PFSK-1 (cell line): ENCODE measurements at regions not wholly inside any gene's neighbourhood (a gene's known extent, or its start where the extent isn't known, plus 50 kb on each side); places are given as distances from the start of the nearest gene placed in this dataset.

Experiments used
- FOXP2 ChIP-seq: optimal IDR thresholded peaks from 2 replicates; pipeline ENCODE3; 2011; ENCODE audit warnings: borderline replicate concordance, control low read depth, inconsistent platforms; ENCODE audit not compliant: insufficient read depth; ENCODE audit errors: extremely low read length, extremely low read depth
- POLR2AphosphoS5 ChIP-seq: IDR thresholded peaks from 2 replicates; pipeline ENCODE4 v1.6.1; 2012; ENCODE audit warnings: low read depth, mild to moderate bottlenecking, control low read depth, low read length, moderate library complexity
- SIN3A ChIP-seq: IDR thresholded peaks from 2 replicates; pipeline ENCODE4 v1.6.1; 2012; ENCODE audit warnings: mild to moderate bottlenecking, low read length, moderate library complexity, borderline replicate concordance; ENCODE audit not compliant: insufficient read depth
- TAF1 ChIP-seq: IDR thresholded peaks from 2 replicates; pipeline ENCODE4 v1.6.1; 2012; ENCODE audit warnings: low read length, control low read depth, borderline replicate concordance; ENCODE audit not compliant: insufficient read depth
- TF ChIP-seq, protein P1 (sequence below), 2 experiments: IDR thresholded peaks; 2 replicates each; pipeline versions ENCODE4 v1.6.1 to v1.8.0; 2011 to 2012; ENCODE audit warnings: low read depth in 2 of 2, low read length in 2 of 2, control low read depth in 1 of 2, inconsistent platforms in 1 of 2, mild to moderate bottlenecking in 1 of 2, moderate library complexity in 1 of 2; ENCODE audit not compliant: insufficient read depth in 1 of 2

DNA sequence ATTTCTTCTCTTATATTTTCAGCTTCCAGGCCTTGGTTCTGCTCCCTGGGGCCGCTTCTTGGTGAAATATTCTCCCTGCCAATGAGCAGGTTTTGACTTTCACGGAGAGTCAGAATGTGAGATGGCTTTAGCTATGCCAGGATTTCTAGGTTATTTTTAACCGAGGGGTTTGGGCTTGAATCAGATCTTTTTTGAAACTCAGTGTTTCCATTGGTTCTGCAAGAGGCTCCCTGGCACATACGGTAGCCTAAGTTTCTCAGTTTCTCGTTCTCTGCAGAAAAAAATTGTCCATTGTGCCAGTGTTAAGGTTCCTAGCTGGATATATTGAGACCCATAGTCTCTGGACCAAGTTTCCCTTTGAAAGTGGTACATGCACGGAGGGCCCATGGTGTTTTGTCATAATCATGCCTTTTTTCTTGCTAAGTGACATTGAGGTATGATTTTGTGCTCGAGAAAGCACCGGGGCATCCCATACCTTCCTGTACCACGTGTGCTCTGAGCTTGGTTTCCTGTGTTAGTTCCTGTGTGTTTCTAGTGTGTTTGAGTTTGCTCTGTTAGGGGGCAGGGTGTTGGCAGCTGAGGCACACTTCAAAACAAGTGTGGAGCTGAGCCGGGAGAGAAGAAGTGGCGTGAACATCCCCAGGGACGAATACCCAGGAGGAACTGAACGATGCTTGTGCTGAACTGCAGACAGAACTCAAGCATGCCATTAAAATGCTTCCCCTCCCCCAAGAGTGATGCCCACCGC lies 127.2 kb downstream of the HS3ST3B1 start:
- TF ChIP-seq TAF1 (no peak), POLR2AphosphoS5 (no peak), SIN3A (no peak), FOXP2 (no peak)
- TF ChIP-seq, protein P1, sequence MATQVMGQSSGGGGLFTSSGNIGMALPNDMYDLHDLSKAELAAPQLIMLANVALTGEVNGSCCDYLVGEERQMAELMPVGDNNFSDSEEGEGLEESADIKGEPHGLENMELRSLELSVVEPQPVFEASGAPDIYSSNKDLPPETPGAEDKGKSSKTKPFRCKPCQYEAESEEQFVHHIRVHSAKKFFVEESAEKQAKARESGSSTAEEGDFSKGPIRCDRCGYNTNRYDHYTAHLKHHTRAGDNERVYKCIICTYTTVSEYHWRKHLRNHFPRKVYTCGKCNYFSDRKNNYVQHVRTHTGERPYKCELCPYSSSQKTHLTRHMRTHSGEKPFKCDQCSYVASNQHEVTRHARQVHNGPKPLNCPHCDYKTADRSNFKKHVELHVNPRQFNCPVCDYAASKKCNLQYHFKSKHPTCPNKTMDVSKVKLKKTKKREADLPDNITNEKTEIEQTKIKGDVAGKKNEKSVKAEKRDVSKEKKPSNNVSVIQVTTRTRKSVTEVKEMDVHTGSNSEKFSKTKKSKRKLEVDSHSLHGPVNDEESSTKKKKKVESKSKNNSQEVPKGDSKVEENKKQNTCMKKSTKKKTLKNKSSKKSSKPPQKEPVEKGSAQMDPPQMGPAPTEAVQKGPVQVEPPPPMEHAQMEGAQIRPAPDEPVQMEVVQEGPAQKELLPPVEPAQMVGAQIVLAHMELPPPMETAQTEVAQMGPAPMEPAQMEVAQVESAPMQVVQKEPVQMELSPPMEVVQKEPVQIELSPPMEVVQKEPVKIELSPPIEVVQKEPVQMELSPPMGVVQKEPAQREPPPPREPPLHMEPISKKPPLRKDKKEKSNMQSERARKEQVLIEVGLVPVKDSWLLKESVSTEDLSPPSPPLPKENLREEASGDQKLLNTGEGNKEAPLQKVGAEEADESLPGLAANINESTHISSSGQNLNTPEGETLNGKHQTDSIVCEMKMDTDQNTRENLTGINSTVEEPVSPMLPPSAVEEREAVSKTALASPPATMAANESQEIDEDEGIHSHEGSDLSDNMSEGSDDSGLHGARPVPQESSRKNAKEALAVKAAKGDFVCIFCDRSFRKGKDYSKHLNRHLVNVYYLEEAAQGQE (IDR thresholded peaks at IDR 0.05; ENCODE audit: insufficient read depth in 1 of 2, low read depth in 2 of 2, low read length in 2 of 2), result no peak

DNA sequence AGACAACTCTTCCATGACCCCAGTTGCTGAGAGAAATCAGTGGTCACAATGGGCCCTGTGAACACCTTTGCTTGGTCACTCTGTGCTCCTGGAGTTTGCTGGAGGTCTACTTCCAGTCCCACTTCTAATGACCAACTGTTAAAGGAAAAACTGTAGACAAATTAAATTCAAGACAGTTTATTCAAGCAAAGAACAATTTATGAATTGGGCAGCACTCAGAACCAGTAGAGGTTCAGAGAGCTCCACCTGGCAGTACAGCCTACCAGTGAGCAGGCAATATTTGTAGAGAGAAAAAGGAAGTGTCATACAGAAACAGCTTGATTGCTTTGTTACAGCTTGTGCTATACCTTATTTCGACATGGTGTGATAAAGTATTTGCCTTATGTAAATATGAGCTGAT lies 116.5 kb downstream of the HS3ST3B1 start:
- TF ChIP-seq FOXP2, result no peak
- TF ChIP-seq SIN3A, result no peak
- TF ChIP-seq, protein P1 (IDR thresholded peaks at IDR 0.05; ENCODE audit: insufficient read depth in 1 of 2, low read depth in 2 of 2, low read length in 2 of 2), result no peak
- TF ChIP-seq POLR2AphosphoS5, result no peak
- TF ChIP-seq TAF1, result no peak

DNA sequence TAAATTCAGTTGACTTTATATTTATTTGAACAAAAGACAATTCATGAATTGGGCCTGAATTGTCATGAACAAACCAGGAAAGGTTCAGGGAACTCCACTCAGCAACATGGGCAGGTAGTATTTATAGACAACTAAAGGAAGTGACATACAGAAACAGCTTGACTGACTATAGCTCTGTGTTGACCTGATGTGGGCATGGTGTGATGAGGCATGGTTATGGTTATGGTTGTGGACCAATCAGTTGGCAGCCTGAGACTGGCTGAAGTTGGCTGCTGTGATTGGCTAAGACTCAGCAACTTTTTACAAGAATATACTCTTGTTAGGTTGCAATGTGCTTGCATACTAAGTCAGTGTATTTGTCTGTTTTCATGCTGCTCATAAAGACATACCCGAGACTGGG lies 108.4 kb downstream of the HS3ST3B1 start:
- no peak for TF ChIP-seq SIN3A
- TF ChIP-seq FOXP2, result no peak
- TF ChIP-seq POLR2AphosphoS5, result no peak
- TF ChIP-seq TAF1, result no peak
- TF ChIP-seq, protein P1 (IDR thresholded peaks at IDR 0.05; ENCODE audit: insufficient read depth in 1 of 2, low read depth in 2 of 2, low read length in 2 of 2), result no peak

DNA sequence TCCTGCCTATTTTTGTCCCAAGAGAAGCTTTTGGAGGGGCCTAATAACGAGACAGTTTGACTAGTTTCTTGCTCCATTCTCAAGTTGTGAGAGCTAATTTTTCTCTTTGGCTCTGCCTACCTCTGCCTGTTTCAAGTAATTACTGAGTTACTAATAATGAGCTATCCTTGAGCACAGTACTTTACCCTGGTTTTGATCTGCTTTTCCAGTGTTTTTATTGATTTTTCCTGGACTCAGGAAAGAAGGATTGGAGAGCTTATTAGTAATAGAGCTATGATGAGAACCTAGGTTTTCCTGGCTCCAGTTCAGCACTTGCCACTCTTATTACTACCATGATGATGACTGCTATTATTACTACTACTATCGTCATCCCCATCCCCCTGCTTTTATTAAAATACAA lies 106.7 kb downstream of the HS3ST3B1 start:
- no peak for TF ChIP-seq TAF1
- no peak for TF ChIP-seq FOXP2
- no peak for TF ChIP-seq POLR2AphosphoS5
- TF ChIP-seq SIN3A, result no peak
- TF ChIP-seq, protein P1 (IDR thresholded peaks at IDR 0.05; ENCODE audit: insufficient read depth in 1 of 2, low read depth in 2 of 2, low read length in 2 of 2), result no peak
